SU-DHL-6 (cell line): ENCODE measurements at regions not wholly inside any gene's neighbourhood (a gene's known extent, or its start where the extent isn't known, plus 50 kb on each side); places are given as distances from the start of the nearest gene placed in this dataset.

Source experiments
- CTCF ChIP-seq: fragments of 200-600 bp; sonication (generic); IDR thresholded peaks from one replicate; pipeline ENCODE4 v1.5.1; 2017; ENCODE audit warnings: antibody characterized with exemption, mild to moderate bottlenecking, low read length, moderate library complexity; ENCODE audit not compliant: insufficient read depth, poor library complexity, severe bottlenecking
- EZH2phosphoT487 ChIP-seq: fragments of 200-600 bp; sonication (generic), shearing (Covaris generic); conservative IDR thresholded peaks from 2 replicates; pipeline ENCODE4 v1.6.1; 2018; ENCODE audit warnings: mild to moderate bottlenecking, antibody characterized with exemption, low read length, moderate library complexity, mixed read lengths

GRCh38 chr12:75754698-75755097, 243.3 kb upstream of the KRR1 start:
- TF ChIP-seq EZH2phosphoT487 (no peak), CTCF (no peak)
